GM18499 (cell line): ENCODE measurements at regions not wholly inside any gene's neighbourhood (a gene's known extent, or its start where the extent isn't known, plus 50 kb on each side); places are given as distances from the start of the nearest gene placed in this dataset.
A peak's percentile ranks its signal among the peaks of the same experiment; 100 is the strongest.
"Not testable (repeated sequence)": the region's sequence is repeated elsewhere in the genome, so short reads cannot be mapped to it uniquely, and the experiment has no call there.

ENCODE experiments used
- ATAC-seq: cut with Tn5 transposase; IDR thresholded peaks from one replicate; pipeline ENCODE4 v1.9.1; 2021; ENCODE audit warnings: moderate number of reproducible peaks; ENCODE audit not compliant: insufficient read depth, unreplicated experiment

DNA sequence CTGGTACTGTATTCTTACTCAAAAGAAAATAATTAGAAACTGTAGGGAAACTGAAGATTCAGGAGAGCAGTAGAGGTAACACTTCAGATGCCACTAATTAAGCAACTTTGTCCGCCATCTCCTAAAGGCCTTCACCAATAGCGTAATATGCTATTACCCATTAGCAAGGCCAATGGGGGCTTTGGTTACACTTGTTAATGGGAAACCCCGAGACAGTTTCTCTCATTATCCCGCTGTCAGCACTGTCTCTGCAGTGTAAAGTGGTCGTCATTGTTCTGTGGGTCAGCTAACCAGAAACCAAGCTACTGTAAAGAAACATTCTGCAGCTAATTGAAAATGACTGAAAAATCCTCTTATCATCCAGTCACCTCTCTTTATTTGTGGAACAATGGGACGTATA, 468.0 kb upstream of the POU3F2 start:
- no peak for ATAC-seq

DNA sequence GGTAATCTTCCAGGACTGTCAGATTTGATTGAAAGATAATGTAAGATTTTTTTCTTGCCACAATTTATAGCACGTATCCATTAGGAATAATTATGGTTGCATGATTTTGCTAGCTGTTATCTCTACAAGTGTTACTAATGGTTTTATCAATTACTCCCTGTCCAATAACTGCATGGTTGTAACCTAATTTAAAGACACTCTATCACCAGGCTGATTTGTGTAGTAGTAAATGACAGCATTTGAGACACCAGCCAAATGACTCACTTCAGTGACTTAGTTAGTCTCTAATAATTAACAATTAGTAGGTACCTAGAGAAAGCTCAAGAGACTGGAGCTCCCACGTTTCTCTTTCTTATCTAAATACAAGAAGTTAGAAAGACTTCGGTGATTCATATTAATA, 453.8 kb upstream of the POU3F2 start:
- no peak for ATAC-seq

DNA sequence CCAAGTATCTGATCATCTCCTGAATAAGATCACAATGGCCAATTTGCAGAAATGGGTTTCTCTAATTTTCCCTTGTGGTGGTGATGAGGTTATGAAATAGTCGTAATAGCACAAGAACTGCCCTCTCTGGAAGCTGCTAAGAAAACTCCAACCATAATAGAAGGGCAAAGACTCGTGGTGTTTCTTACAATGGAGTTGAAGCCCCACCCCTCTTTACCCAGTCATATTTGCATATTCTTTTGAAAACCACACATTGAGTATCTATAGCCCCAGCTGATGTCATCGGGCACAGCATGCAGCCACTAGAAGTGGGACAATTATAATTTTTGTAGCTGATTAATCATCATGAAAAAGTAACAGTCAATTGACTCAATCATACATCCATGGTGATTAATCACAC, 452.1 kb upstream of the POU3F2 start:
- no peak for ATAC-seq

DNA sequence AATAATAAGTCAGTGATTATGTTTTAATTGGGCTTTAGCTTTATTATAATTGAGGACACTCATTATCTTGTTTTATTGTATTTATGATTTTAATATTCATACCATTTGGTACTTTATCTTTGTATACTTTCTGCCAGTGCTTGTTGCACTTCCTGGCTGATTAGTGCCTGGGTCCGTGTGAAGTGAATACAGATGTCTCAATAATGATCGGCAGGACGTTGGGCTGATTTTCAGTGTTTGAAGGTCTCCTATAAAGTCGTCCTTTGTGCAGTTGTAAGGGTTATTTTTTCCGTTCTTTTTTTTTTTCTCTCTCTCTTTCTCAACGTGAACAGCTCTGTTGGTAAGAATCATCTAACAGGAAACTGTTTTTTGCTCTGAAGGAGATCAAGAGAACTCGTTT, 450.0 kb upstream of the POU3F2 start:
- ATAC-seq, result no peak

DNA sequence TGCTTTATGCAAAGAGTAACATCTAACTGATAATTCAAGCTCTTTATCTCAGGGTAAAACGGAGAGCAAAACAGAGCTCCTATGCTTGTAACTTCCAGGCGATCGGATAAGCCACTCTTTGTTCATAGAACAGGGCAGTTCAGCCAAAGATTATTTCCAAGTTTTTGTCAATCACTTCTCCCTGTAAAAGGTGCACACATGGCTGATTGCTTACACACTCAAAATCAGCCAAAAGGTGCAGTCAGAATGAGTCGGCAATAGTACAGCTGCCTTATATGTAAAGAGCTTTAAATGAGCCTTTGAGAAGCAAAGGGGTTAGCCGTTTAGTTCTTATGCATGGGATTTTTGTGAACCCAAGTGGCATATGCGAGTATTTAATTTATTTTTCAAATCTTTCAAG, 449.6 kb upstream of the POU3F2 start:
- ATAC-seq, result no peak

DNA sequence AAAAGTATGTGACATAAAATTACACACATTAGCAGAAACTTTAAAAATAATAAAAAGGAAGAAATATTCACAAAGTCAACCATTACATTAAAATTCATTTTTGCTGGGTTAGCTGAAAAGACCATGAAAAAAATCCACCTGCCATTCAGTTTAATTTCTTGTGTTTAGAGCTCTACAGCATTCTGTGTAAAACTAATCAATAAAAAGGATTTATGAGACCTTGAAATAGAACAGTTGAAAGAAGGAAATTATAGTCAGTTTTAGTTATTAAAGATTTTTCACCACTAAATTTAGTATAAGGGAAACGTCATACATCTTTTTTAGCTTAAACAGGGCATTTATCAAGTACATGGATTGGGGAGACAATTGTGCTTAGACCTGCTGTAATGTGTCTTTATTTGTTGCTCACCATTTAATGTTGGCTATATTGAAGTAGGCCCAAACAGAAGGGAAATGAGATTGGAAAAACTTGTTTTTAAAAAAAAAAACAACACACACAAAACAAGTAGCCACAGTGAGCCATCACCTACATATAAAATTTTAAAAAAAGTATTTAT, 438.7 kb upstream of the POU3F2 start:
- no peak for ATAC-seq

DNA sequence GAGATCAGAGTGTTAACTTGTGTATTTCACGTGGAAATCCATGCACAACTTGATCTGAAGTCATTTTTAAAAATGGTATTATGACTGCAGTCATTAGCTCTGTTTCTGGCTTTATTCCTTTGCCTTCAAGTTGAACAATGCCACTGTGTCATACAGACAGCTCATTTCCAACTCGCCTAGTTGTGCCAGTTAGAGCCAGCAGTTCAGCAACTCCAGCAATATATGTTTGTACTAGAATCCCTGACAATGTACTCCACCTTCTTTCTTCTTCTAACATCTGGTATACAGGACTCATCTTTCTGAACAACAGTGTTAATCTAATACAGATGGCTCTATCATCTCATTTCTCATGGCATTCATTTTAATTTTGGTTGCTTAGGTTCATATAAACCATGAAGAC, 418.3 kb upstream of the POU3F2 start:
- ATAC-seq, result no peak

DNA sequence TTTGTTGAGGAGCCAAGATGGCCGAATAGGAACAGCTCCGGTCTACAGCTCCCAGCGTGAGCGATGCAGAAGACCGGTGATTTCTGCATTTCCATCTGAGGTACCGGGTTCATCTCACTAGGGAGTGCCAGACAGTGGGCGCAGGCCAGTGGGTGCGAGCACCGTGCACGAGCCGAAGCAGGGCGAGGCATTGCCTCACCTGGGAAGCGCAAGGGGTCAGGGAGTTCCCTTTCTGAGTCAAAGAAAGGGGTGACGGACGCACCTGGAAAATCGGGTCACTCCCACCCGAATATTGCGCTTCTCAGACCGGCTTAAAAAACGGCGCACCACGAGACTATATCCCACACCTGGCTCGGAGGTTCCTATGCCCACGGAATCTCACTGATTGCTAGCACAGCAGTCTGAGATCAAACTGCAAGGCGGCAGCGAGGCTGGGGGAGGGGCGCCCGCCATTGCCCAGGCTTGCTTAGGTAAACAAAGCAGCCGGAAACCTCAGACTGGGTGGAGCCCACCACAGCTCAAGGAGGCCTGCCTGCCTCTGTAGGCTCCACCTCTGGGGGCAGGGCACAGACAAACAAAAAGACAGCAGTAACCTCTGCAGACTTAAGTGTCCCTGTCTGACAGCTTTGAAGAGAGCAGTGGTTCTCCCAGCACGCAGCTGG, 417.7 kb upstream of the POU3F2 start:
- not testable (repeated sequence) for ATAC-seq

DNA sequence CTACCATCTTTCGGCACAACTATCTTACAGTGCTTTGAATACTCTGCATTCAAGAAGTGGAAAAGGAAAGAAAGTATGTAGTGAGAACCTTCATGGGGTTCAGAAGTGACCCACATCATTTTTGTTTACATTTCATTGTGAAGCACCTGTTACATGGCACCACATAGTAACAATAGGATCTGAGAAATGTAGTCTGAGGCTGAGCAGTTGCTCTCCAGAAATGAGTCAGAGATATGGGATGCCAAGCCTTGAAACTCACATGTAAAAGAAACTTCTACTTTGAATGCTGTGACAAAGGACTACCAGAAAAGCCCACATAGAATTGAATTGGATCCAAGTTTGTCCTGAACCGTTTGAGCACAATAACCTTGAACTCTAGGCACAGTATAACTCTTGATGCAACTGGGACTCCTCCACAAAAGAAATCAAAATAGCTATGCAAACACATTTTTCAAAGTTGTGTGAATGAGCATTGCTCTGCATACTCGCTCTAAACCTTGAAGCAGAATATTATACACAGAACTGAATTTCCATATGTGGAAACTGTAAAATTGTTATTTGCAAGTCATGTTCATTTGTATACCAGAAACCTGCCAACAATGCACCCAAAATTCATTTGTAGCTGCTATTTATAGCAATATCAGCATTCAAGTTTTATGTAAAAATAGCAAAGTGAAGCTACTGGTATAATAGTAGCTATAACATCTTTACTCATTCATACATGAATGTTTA, 400.9 kb upstream of the POU3F2 start:
- ATAC-seq, result peak; percentile 94

DNA sequence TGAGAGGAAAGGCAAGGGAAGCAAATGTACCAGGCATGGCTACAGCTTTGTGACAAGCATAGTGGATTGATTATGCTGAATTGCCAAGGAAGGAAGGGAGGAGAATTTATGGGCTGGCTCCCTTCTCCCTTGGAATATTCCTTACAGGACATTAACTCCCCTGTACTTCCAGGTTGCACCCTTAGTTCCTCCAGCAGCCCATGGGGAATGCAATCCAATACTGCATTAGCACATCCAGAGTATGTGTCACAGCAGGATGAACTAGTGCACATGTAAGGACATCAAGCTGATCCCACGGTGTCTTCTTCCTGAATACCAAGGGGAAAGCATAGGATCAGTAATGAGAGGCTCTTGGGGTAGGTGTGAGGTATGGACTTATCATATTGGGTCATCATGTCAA, 390.7 kb upstream of the POU3F2 start:
- ATAC-seq, result no peak

DNA sequence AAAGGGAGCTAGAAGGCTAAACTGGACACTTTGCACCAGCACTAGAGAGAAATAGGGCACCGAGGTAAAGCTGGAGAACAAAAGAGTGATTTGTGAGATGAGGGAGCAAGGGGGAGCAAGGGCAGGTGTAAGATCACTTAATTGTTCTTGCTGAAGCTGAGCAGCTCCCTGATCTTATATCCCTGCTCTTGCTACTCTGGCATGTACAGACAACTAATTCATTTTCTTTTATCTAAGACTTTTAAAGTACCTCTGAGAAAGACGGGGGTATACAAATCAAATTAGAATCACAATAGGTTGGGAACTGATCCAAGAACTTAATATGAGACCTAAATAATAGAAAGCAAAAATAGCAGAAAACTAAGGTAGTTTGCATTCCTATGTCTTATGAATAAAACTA, 381.7 kb upstream of the POU3F2 start:
- no peak for ATAC-seq

DNA sequence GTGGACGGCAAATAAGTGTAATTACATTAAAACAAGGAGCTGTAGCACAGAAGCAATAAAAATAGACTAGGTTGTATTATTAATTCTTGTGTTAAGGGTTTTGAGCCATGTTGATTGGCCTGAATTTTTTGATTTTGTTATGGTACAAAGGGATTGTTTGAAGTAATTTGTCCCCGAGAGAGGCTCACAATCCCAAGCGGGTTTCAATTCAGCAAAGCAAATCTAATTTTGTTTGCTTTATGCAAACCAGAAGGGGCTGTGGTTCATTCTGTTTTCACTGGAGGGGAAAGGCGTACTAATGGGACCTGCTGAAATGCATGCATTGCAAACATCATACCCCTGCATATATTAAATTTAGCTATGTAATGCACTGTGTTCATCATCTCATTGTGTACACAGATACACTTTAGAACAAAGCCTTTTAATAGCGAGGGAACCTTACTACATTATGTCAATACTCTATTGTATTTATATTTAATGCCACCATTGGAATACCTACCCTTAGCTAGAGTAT, 379.5 kb upstream of the POU3F2 start:
- ATAC-seq, result no peak

DNA sequence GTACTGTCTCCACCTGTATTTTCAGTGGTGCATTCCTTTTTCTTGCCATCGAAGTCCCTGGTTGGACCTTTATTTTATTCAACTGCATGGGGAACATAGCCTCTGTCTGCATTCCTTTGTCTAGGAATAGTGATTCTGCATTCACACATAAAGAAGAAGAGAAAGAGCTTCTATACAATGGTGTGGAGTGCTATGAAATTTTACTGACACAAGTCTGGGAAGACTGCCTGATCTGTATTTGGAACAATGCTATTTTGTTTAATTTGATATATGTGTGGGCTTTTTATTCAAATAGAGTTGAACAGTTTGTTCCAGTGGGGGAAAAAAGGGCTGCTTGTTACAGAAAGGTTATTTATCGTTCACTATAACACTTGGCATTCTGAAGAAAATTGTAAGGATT, 375.7 kb upstream of the POU3F2 start:
- ATAC-seq, result no peak

DNA sequence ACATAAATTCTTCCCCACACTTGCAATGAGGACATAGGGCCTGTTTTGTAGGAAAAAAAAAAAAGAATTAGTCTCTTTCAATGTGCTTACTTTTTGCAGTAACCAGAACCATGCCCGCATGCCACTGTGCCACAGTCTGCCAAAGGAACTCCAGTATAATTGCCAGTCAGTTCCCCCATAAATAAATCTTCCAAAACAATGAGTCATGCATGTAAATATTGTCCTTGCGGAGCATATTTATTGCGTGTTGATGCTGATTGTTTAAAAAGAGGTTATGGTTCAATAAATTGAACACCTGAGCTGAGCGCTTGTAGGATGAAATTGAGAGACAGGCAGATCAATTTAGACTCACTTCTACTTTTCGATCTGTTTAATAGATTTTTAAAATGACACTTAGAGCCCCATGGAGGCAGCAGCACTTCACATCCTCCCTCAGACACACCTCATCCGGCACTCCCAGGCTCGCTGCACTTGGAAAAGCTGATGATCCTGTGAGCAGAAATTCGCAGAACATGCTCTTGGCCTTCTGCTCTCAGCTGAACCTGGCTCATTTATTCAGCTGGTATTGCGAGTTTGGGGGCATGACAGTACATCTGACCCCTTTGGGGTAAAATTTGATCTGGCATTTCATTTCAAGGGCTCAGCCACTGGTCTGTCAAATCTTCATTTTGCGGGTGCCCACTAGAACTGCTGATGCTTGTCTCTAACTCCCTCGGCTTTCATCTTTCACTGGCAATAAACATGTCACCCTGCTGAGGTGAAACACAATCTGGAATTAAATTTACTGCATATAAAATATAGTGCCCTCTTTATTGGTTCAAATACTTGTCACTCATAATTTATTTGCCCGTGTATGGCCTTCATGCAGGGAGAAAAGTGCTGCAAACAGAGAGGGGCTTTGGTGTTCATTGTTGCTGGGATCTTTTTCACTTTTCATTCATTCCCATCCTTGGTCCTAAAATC, 371.1 kb upstream of the POU3F2 start:
- no peak for ATAC-seq

DNA sequence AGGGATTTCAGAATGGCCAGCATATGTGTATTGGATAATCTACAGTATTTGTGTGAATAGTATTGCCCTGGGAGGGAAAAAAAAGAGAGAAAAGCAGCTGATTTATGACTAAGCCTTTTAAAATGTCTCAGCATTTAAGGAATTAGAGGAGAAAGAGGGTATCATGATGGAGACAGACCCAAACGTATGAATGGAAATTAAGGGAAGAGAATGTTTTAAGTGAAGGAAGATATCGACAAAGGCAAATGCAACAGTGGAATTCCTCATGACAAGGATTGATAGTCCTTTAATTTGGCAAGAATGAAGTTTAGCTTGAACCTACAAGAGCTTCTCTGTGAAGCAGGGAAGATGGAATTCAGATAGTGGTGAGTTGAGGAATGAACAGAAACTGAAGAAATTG, 367.3 kb upstream of the POU3F2 start:
- no peak for ATAC-seq

DNA sequence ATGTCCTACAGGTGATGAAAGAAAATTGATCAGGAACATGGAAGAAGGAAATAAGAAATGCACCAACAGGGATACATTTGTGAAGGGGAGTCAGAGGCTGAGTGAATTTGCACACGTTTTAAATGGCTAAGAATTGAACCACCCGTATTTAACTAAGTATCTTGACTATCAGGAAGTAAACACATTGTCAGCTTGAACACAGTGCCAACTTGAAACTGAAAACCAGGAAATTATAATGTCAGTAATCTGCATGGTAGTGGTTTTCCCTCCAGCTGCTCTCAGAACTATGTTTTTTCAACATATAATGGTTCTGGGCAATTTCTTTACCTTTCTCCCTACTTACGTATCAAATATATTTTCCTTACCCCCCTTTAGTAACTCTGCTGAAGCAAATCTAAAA, 366.5 kb upstream of the POU3F2 start:
- ATAC-seq, result no peak

DNA sequence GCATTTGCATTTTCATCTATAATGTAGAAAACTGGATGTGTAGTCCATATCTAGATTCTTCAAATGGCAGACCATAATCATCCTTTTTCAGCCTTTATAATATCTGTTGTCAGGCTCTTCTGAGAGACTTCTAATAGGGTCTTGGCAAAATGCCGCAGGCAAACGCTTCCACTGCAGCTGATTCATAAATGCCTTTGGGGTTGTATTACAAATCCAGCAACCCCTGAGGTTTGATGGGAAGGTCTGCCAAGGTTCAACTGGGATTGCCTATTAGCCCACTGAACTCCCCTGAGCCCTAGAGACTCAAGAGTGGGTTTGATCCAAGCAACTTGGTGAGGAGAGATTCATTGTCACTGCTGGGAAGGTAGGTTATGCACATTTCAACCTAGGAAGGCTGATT, 365.2 kb upstream of the POU3F2 start:
- no peak for ATAC-seq

DNA sequence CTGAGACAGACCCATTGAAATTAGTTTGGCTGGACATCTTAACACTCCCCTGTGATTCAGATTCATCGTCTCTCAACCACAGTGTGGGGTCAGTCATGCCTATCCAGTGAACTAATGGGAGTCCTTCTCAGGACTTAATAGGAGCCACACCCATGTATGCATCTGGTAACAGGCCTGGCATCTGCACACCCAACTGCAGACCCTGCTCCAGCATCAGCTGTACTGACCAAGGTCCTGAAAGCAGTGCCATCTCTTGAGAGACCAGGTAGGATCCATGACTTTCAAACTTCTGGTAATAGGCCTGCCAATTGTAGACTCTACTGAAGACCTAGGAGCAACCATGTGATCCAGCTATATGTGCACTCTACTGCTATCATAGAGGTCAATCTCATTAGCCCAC, 363.6 kb upstream of the POU3F2 start:
- ATAC-seq, result no peak

DNA sequence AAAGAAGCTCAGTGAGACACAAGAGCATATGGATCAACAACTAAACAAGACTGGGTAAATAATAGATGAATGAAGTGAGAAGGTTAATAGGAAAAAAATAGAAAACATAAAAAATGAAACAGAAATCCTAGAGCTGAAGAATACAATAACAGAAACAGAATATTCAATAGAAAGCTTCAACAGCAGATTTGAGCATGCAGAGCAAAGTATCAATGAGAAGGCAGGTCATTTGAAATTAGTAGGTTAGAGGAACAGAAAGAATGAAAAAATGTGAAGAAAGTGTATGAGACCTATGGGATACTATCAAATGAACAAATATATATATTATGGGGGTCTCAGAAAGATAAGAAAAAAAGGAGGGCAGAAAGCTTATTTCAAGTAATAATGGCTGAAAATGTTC, 362.9 kb upstream of the POU3F2 start:
- ATAC-seq, result no peak

DNA sequence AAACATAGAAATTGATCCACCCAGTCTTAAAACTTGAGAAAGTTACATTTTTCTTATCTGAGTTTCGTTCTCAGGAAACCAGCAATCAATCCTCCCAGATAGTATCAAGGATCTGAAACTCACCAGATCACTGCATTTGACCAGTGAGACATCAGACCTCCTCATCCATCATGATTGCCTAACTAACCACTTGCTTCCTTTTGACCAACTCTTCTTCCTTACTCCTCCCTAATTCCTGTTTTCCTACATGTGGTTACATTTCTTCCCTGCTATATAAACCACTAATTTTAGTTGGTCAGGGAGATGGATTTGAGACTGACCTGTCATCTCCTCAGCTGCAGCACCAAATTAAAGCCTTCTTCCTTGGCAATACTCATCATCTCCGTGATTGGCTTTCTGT, 357.1 kb upstream of the POU3F2 start:
- ATAC-seq, result no peak

DNA sequence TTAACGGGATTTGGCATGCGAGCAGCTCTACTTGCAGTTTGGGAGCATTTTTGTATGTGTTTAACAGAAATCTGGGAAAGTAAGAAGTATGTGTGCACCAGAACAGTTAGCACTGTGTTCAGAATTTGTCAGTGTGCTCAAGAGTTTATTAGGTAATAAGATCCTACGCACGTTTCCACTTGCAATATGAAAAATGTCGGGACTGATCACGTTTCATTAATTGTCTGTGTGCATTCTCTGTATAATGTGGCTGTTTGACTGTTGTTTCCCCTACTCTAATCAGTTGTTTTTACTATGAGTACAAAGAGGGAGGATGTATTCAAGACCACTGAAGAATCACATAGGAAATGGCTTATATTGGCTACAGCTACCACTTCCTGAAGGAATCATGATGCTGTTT, 349.7 kb upstream of the POU3F2 start:
- no peak for ATAC-seq
